HG02973 (cell line): ENCODE measurements at regions not wholly inside any gene's neighbourhood (a gene's known extent, or its start where the extent isn't known, plus 50 kb on each side); places are given as distances from the start of the nearest gene placed in this dataset.
A peak's percentile ranks its signal among the peaks of the same experiment; 100 is the strongest.

Source experiments
- ATAC-seq: cut with Tn5 transposase; IDR thresholded peaks from one replicate; pipeline ENCODE4 v1.9.1; 2021; ENCODE audit warnings: moderate library complexity; ENCODE audit not compliant: unreplicated experiment

DNA sequence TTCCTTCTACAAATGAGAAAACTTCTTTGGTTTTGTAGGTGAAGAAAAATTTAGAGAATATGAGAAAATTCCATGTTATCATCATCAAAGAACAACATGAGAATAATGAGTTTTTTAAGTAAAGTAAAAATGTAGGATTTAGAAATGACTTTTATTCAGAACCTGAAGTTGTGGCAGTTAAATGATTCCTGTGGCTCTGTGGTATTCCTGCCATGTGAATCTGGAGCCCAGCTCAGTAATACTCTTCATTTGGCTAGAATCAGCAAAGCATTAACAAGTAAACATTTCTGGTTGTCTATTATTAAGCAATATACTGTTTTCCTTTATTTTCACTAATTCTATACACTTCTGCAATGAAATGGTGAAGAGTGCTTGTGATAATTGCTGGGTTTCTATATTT lies 95.6 kb upstream of the E2F7 start:
- no peak for ATAC-seq

DNA sequence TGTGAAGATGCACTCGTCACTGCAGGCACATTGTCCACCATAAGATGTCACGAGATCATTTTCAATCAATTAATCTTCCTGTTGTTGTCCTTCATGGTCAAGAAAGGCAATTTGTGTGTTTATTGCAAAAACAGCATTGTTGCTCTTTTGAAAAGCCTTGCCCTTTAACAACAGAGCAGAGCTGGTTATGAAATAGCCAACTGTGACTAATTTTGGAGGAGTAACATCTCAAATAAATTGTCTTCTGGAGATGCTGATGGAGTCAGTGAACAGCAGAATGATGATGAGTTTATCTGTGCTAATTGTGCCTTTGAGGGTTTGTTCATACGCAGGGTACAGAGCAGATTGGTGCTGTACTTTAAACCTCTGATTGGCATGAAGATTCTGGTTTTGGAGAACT lies 88.3 kb upstream of the E2F7 start:
- ATAC-seq = no peak

DNA sequence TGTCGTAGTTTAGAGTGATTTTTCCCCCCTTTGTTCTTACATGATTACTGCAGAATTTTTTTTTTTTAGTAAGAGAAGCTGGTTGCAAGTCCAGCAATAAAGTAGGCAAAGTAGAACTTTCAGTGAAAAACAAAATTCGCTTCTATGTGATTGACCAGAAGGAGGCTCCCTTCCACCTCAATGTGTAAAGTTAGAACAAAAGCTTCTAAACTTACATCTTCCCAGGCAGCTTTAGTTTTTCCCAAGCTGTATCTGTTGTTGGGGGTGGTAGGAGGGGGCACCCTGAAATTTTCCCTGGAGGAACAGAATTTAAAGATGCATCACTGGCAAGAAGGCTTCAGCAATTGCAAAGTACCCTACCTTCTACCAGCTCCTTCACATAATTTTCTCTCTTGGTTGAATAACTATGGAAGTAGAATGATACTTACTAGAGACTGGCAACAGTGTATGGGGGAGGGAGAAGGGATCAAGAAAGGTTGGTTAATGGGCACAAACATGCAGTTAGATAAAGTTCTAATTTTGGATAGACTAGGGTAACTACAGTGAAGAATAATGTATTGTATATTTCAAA lies 87.3 kb upstream of the E2F7 start:
- no peak for ATAC-seq

DNA sequence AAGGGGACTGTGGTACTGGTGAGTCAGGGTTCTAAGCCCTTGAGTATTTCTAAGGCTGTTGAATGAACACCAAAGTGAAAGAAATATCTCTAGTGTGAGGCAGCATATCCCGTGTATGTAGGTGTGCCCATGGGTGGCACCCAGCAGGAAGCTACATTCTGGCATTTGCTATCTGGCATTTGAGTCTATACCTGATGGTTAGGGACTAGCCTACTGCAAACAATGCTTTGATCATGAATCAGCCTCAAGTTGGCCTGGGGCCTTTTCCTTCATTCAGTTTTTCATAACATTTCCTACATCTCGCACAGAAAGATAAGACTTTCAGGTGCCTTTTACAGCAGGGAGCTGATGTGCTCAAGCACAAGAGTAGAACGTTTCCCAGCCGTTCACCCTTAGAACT lies 85.7 kb upstream of the E2F7 start:
- ATAC-seq = no peak

- ATAC-seq = no peak
Observed at GRCh38 chr12:77133566-77133965, 68.2 kb upstream of the E2F7 start.

DNA sequence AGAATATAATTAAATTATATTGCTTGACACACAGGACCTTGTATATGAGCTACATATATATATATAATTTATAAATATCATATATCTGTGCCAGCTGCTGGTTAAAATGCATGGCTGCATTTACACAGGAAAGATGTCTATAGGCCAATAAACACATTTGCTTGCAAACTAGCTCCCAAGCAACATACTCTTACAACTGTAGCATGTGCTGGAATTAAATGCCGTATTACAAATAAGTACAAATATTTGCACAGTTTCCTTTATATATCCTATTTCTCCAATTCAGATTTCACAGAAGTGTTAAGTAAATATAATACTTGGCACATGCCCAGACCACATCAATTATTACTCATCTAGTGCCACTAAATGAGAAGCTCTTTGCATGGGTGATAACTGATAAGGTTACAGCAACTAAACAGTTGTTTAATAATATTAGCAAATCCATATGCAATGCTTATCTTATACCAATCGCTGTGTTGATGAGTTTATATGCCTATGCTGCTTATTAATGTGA lies 66.7 kb upstream of the E2F7 start:
- no peak for ATAC-seq

DNA sequence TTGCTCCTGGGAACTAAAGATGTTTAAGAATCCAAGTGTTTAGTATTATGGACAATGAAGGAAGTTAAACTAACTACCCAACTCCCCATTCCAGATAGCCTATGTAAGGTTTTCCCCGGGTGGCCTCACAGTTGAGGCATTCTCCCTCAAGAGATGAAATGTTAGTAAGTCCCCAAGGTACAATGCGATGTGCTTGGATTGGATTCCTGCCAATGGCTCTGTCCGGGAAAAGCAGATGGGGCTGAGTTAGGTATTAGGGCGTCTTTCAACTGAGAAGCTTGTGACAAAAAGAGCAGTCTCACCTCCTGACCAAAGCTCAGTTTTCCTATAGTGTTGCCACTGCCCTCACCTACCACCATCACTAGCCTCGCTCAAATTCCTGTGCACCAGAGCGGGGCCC lies 64.8 kb upstream of the E2F7 start:
- ATAC-seq = no peak

GRCh38 chr12:77124767-77125166 lies 59.4 kb upstream of the E2F7 start:
- ATAC-seq = peak; percentile 71

DNA sequence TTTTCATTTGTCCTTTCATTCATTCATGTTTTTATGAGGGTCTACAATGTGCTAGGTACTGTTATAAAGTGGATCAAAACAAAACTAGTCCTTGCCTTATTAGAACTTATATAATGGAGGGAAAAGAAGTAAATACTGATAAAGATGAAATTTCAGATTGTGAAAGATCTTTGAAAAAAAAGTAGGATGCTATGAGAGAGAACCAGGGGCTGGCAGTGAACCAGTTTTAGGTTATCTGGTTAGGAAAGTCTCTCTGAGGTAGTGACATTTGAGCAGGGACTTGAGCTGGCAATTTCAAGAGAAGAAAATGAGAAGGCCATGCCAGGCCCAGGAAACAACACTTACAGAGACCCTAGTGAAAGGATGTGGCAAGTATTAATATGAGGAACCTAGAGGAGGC lies 57.3 kb upstream of the E2F7 start:
- ATAC-seq = no peak

DNA sequence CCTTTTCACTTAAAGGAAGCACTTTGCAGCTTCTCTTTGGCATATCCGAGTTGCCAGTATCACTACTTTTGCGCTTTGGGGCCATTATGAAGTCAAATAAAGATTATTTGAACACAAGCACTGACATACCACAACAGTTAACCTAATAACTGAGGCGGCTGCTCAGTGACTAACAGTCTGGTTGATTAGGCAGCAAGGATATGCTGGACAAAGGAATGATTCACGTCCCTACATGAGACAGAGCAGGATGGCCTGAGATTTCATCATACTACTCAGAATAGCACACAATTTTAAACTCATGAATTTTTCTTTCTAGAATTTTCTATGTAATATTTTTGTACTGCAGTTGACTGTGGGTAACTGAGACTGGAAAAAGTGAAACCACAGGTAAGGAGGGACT lies 56.9 kb upstream of the E2F7 start:
- no peak for ATAC-seq

- no peak for ATAC-seq
Observed at GRCh38 chr12:77120156-77121085, 55.1 kb upstream of the E2F7 start.

GRCh38 chr12:77118696-77119095 lies 53.3 kb upstream of the E2F7 start:
- no peak for ATAC-seq

GRCh38 chr12:77116277-77116676 lies 50.9 kb upstream of the E2F7 start:
- ATAC-seq = no peak

DNA sequence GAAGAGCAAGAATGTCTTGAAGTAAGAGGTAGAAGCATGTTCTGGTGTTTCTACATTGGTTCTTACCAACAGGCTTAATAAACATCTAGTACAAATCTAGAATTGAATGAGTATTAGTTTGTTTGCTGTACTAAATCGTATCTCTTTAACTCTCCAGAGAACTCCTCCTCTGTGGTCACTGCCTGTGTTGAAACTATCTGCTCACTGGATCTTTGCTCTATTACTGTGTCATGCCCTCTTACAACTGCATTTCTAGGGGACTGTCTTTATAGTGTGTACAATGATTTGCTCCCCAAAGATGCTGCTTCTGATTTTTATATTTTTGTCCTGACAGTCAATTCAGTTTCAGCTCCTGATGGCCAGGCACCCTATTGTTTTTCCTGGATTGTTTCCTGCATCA lies 50.1 kb upstream of the E2F7 start:
- ATAC-seq = no peak
